NB4 (cell line): ENCODE measurements at regions not wholly inside any gene's neighbourhood (a gene's known extent, or its start where the extent isn't known, plus 50 kb on each side); places are given as distances from the start of the nearest gene placed in this dataset.
"Not testable (repeated sequence)": the region's sequence is repeated elsewhere in the genome, so short reads cannot be mapped to it uniquely, and the experiment has no call there.

Experiments
- DNase-seq: peaks from one replicate; pipeline ENCODE4 v3.0.0; 2010; ENCODE audit warnings: low read depth
- H3K4me3 ChIP-seq: one replicate; pipeline ENCODE4 v1.5.1; 2011; ENCODE audit warnings: mild to moderate bottlenecking, low read depth, low read length, moderate library complexity
- MYC ChIP-seq: IDR thresholded peaks from 2 replicates; pipeline ENCODE4 v1.6.1; 2011; ENCODE audit warnings: low read depth, low read length
- POLR2A ChIP-seq: IDR thresholded peaks from 2 replicates; pipeline ENCODE4 v1.6.1; 2011; ENCODE audit warnings: mild to moderate bottlenecking; ENCODE audit not compliant: insufficient read length; ENCODE audit errors: extremely low read depth
- TF ChIP-seq, protein P1 (sequence below): IDR thresholded peaks from one replicate; pipeline ENCODE4 v1.5.1; 2012; ENCODE audit warnings: low read depth, low read length
- TF ChIP-seq, protein P2 (sequence below): IDR thresholded peaks from 2 replicates; pipeline ENCODE4 v1.6.1; 2011; ENCODE audit warnings: low read depth, low read length

DNA sequence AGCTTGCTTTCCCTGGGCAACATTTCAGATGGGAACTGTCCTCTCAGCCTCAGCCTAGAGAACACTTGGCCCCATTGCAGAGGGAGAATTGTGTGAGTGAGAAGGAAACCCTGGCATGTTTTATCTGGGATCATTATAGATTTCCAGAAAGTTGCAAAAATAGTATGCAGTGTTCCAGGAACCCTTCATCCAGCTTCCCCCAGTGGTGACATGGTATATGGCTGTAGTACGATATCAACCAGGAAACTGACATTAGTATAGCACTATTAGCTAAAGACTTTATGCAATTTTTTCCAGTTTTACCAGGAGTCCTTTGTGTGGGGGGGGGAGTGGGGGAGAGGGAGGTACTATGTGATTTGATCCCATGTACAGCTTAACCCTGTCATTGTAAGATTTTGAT, 166.2 kb upstream of the KBTBD8 start:
- TF ChIP-seq, protein P1, sequence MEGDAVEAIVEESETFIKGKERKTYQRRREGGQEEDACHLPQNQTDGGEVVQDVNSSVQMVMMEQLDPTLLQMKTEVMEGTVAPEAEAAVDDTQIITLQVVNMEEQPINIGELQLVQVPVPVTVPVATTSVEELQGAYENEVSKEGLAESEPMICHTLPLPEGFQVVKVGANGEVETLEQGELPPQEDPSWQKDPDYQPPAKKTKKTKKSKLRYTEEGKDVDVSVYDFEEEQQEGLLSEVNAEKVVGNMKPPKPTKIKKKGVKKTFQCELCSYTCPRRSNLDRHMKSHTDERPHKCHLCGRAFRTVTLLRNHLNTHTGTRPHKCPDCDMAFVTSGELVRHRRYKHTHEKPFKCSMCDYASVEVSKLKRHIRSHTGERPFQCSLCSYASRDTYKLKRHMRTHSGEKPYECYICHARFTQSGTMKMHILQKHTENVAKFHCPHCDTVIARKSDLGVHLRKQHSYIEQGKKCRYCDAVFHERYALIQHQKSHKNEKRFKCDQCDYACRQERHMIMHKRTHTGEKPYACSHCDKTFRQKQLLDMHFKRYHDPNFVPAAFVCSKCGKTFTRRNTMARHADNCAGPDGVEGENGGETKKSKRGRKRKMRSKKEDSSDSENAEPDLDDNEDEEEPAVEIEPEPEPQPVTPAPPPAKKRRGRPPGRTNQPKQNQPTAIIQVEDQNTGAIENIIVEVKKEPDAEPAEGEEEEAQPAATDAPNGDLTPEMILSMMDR, result no peak
- TF ChIP-seq MYC, result no peak
- no peak for TF ChIP-seq POLR2A
- TF ChIP-seq, protein P2, sequence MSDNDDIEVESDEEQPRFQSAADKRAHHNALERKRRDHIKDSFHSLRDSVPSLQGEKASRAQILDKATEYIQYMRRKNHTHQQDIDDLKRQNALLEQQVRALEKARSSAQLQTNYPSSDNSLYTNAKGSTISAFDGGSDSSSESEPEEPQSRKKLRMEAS, result no peak
- H3K4me3 ChIP-seq, result no peak overlapping the region
- no peak for DNase-seq

DNA sequence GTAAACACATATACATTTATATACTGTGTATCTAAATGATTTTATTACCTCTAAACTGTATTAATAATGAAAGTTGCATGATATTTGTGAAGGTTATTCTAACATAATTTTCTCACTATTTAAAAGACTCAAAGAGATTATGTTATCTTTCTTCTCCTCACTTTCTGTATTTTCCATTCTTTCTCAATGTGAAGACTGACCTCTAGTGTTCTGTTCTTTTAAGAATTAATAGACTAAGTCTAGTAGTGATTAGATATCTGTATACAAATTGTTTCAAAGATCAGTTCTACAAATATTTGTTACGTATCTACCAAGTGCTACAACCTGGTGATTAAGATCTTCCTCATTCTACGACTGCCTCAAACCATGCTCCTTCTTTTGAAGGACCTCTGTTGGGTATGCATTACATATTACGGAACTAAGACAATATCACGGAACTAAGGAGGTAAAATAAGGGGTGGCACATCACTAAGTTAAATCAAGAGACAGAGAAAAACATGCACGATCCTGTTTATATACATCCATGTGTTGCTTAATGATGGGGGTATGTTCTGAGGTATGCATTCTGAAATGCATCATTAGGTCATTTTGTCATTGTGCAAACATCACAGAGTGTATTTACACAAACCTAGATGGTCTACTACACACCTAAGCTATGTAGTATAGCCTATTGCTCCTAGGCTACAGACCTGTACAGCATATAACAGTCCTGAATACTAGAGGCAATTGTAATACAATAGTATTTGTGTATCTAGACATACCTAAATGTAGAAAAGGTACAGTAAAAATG, 161.5 kb upstream of the KBTBD8 start:
- H3K4me3 ChIP-seq, result no peak overlapping the region
- TF ChIP-seq, protein P1, result no peak
- TF ChIP-seq POLR2A (no peak), MYC (no peak)
- TF ChIP-seq, protein P2, result no peak
- no peak for DNase-seq

DNA sequence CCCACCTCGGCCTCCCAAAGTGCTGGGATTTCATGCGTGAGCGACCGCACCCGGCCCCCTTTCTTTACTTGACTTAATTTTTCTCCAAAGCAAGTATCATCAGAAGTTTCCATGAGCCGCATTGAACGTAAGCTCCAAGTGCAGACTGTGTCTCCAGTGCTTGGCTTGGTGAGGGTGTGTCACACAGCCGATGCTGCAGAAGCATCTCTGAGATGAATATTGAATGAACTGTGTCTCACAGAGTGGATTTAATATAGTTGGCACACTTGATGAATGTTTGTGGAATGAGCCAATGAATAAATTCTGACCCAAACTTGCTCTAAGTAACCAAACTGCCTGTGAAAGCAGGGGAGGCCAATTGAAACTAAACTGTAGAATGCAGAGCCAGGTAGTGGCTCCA, 159.4 kb upstream of the KBTBD8 start:
- TF ChIP-seq POLR2A (no peak), MYC (no peak)
- TF ChIP-seq, protein P1, result no peak
- TF ChIP-seq, protein P2, result no peak
- no peak overlapping the region for H3K4me3 ChIP-seq
- DNase-seq, result no peak

DNA sequence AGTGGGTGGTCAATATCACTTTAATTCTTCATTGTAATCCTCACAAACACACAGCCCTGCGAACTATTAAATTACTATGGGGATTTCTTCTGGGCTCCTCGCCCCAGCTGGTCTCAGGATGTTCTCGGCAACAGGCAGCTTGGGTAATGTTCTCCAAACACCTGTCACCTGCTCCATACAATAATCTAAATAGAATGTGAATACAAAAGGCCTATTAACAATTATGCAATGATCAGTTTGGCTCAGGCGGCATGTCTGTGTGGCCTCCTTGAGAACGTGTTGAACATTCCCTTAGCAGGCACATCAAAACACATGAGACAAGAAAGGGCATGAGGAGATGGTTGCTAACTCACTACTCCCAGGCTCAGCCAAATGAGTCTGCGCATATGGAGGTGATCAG, 158.6 kb upstream of the KBTBD8 start:
- no peak for DNase-seq

DNA sequence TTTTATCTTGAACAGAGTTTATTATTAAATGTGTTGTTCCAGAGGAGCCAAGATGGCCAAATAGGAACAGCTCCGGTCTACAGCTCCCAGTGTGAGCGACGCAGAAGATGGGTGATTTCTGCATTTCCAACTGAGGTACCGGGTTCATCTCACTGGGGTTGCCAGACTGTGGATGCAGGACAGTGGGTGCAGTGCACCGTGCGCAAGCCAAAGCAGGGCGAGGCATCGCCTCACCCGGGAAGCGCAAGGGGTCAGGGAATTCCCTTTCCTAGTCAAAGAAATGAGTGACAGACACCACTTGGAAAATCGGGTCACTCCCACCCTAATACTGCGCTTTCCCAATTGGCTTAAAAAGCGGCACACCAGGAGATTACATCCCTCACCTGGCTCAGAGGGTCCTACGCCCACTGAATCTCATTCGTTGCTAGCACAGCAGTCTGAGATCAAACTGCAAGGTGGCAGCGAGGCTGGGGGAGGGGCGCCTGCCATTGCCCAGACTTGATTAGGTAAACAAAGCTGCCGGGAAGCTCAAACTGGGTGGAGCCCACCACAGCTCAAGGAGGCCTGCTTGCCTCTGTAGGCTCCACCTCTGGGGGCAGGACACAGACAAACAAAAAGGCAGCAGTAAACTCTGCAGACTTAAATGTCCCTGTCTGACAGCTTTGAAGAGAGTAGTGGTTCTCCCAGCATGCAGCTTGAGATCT, 155.2 kb upstream of the KBTBD8 start:
- H3K4me3 ChIP-seq, DNase-seq: not testable (repeated sequence)

More for the DNA sequence above, 158.6 kb upstream of the KBTBD8 start:
- no peak overlapping the region for H3K4me3 ChIP-seq
- TF ChIP-seq, protein P2, result no peak
- TF ChIP-seq MYC (no peak), POLR2A (no peak)
- TF ChIP-seq, protein P1, result no peak

DNA sequence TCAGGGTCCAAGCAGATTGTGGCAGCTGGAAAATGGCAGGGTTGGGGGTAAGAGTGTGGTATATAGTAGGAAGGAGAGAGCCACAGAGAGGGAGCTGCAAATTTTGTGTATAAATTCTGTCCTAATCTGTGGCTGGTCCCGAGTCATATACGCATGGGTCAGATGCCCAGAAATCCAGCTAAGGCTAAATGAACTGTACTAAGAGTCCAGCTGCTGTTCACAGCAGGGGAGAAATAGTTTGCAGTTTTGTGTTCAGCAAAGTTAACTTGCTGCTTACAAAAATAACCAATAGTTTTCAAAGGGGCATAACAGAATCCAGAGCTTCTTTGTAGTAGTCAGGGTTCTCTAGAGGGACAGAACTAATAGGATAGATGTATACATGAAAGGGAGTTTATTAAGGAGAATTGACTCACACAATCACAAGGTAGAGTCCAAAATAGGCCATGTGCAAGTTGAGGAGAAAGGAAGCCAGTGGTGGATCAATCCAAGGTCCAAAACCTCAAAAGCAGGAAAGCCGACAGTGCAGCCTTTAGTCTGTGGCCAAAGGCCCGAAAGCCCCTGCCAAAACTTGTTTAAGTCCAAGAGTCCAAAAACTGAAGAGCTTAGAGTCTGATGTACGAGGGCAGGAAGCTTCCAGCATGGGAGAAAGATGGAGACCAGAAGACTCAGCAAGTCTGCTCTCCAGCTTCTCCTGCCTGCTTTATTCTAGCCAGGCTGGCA, 146.1 kb upstream of the KBTBD8 start:
- no peak overlapping the region for H3K4me3 ChIP-seq
- no peak for DNase-seq
- TF ChIP-seq, protein P1, result no peak
- no peak for TF ChIP-seq MYC
- TF ChIP-seq, protein P2, result no peak
- TF ChIP-seq POLR2A, result no peak
